C4-2B (cell line): ENCODE measurements at regions not wholly inside any gene's neighbourhood (a gene's known extent, or its start where the extent isn't known, plus 50 kb on each side); places are given as distances from the start of the nearest gene placed in this dataset.
"Not testable (repeated sequence)": the region's sequence is repeated elsewhere in the genome, so short reads cannot be mapped to it uniquely, and the experiment has no call there.

Experiments
- ZFX ChIP-seq: fragments of 450-650 bp; IDR thresholded peaks from 2 replicates; pipeline ENCODE4 v1.6.1; 2017
- TF ChIP-seq, protein P1 (sequence below): fragments of 450-650 bp; conservative IDR thresholded peaks from 2 replicates; pipeline ENCODE4 v1.5.1; 2017; ENCODE audit warnings: mild to moderate bottlenecking

DNA sequence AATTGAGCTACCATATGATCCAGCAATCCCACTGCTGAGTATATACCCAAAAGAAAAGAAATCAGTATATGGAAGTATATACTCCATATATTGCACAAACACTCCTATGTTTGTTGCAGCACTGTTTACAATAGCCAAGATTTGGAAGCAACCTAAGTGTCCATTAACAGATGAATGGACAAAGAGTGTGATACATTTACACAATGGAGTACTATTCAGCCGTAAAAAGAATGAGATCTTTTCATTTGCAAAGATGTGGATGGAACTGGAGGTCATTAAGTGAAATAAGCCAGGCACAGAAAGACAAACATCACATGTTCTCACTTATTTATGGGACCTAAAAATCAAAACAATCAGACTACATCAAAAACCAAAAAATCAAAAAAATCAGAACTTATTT lies 133.4 kb upstream of the ADCY1 start:
- TF ChIP-seq, protein P1, sequence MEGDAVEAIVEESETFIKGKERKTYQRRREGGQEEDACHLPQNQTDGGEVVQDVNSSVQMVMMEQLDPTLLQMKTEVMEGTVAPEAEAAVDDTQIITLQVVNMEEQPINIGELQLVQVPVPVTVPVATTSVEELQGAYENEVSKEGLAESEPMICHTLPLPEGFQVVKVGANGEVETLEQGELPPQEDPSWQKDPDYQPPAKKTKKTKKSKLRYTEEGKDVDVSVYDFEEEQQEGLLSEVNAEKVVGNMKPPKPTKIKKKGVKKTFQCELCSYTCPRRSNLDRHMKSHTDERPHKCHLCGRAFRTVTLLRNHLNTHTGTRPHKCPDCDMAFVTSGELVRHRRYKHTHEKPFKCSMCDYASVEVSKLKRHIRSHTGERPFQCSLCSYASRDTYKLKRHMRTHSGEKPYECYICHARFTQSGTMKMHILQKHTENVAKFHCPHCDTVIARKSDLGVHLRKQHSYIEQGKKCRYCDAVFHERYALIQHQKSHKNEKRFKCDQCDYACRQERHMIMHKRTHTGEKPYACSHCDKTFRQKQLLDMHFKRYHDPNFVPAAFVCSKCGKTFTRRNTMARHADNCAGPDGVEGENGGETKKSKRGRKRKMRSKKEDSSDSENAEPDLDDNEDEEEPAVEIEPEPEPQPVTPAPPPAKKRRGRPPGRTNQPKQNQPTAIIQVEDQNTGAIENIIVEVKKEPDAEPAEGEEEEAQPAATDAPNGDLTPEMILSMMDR = not testable (repeated sequence)
- TF ChIP-seq ZFX = not testable (repeated sequence)
